GM12872 (cell line): ENCODE measurements at regions not wholly inside any gene's neighbourhood (a gene's known extent, or its start where the extent isn't known, plus 50 kb on each side); places are given as distances from the start of the nearest gene placed in this dataset.

Experiments
- TF ChIP-seq, protein P1 (sequence below): IDR thresholded peaks from 3 replicates; pipeline ENCODE4 v1.5.1; 2011; ENCODE audit warnings: low read depth, mild to moderate bottlenecking, low read length, moderate library complexity; ENCODE audit not compliant: insufficient read depth

DNA sequence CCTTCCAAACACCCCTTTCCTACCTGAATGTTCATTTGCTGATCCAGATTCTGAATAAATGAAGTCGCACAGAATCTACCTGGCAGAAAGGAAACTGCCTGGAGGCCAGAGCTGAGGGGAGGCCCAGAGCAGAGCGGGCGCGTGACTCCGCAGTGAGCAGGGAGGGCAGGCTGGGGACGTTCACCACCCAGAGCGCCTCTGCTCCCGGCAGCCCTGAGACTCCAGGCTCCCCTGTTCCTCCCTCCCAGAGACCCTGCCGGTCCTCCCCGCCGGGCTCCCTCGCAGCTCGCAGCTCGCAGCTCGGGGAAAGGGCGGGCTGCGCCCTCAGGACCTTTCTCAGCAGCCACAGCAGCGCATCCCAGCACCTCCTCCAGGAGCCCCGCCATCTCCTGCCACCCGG, 176.7 kb upstream of the ZNF32 start:
- TF ChIP-seq, protein P1, sequence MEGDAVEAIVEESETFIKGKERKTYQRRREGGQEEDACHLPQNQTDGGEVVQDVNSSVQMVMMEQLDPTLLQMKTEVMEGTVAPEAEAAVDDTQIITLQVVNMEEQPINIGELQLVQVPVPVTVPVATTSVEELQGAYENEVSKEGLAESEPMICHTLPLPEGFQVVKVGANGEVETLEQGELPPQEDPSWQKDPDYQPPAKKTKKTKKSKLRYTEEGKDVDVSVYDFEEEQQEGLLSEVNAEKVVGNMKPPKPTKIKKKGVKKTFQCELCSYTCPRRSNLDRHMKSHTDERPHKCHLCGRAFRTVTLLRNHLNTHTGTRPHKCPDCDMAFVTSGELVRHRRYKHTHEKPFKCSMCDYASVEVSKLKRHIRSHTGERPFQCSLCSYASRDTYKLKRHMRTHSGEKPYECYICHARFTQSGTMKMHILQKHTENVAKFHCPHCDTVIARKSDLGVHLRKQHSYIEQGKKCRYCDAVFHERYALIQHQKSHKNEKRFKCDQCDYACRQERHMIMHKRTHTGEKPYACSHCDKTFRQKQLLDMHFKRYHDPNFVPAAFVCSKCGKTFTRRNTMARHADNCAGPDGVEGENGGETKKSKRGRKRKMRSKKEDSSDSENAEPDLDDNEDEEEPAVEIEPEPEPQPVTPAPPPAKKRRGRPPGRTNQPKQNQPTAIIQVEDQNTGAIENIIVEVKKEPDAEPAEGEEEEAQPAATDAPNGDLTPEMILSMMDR, result no peak

DNA sequence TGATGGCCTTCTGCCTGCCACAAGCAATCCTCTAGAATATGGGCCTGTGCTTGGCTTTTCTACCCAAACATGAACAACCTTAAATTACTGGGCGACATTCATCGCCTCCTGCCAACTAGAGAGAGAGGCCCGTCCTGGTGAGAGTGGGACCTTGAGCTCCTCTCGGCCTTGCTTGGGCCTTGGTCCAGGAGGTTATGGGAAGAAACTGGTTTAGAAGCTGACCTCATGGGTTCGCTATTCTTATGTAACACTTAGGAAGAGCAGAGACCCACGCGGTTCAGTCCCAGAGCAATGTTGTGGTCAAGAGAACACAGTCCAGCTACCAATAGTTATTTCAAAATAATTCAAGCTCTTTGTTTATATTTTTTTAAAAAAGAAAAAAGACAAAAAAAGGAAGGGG, 176.3 kb upstream of the ZNF32 start:
- TF ChIP-seq, protein P1, result no peak

DNA sequence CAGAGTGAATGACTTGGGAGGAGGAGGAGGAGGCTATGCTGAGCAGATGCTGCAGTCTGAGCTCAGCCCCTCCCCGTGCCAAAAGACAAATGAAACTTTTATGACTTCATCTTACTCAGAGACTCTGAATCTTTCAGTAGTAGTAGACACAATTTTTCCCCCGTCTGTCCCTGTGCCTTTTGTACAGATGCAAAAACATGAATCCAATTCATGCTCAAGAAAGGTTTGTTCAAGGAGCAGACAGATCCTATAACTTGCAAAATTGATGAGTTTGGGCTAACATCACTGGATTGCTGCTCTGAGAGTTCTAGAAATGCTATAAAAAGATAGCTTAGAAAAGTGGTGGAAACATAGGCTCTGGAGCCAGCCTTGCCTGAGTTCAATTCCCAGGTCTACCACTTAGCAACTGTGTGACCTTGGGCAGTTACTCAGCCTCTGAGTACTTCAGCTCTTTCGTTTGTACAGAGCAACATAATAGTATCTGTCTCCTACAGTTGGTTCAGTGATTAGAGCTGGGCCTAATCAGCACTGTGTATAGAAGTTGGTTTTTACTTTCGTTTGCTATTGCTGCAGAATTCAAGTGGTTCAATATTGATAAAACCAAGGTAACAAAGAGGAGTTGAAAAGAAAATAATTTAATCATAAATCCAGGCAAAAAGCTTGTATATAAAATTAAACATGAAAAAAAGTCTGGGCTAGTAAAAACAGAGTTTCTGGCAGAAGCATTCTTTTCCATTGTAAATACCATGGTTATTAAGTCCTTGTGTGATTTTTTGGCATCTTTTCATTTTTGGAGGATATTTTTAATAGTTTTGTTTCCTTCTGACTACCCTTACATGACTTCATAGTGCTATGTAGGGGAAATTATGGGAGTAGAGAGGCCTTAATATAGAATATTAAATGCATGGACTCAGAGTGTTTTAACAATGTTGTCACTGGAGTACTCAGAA, 174.2 kb upstream of the ZNF32 start:
- TF ChIP-seq, protein P1, result no peak

DNA sequence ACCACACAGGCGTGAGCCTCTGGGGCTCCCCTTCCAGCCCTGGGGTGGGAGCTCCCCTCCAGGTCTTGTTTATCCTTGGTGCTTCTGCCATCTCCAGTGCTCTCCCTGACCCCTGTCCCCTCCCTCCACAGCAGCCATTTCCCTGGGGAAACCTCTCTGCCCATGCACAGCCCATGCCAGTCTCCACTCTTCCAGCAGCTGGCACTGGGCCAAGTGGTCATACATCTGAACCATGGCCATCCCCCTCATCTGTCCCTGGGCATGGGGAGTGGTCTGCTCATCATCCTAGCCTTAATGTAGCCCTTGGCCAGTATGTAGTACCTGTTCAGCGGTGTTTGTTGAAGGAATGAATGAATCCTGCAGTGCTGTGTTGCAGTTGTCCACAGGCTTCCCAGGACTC, 172.4 kb upstream of the ZNF32 start:
- TF ChIP-seq, protein P1, result no peak

- TF ChIP-seq, protein P1, result no peak
These were observed 172.0 kb upstream of the ZNF32 start for GRCh38 chr10:43820663-43821062.

- TF ChIP-seq, protein P1, result no peak
These were observed 171.0 kb upstream of the ZNF32 start for GRCh38 chr10:43819464-43820230.

DNA sequence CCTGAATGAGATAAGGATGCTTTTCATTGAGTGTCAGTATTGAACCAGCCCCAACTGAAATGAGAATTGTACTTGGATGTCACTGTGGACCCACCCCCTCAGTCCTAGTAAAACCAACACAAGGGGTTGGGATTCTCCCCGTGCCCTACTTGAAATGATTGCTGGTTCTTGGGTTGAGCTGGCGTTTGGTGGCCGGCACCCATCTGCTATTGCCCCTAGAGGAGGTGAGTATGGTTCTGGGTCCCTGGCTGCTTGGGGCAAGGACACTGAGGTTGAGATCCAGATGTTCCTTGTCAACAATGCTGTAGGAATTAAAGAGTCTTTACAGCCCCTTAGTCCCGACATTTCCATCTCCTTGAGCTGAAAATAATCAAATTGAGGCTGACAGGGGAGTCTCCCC, 170.0 kb upstream of the ZNF32 start:
- TF ChIP-seq, protein P1, result no peak
